Peyer's patch (tissue), 4 donors: ENCODE measurements at regions not wholly inside any gene's neighbourhood (a gene's known extent, or its start where the extent isn't known, plus 50 kb on each side); places are given as distances from the start of the nearest gene placed in this dataset.

Experiments used
- CTCF ChIP-seq, 6 experiments: fragments of 450-650 bp in 4 of 6; fragments of 200-600 bp in 2 of 6; sonication (generic) in 1 of 6; IDR thresholded peaks; one replicate each; pipeline ENCODE4 v1.5.1; 2017 to 2019; ENCODE audit warnings: antibody characterized with exemption in 6 of 6, mild to moderate bottlenecking in 3 of 6, moderate library complexity in 1 of 6
- POLR2A ChIP-seq, 2 donors: fragments of 450-650 bp; IDR thresholded peaks; one replicate each; pipeline ENCODE4 v1.5.1; 2017; ENCODE audit warnings: antibody characterized with exemption in 2 of 2, mild to moderate bottlenecking in 2 of 2, moderate library complexity in 2 of 2

- TF ChIP-seq CTCF (IDR thresholded peaks at IDR 0.05) (no peak), POLR2A (IDR thresholded peaks at IDR 0.05) (no peak)
These were observed 56.4 kb upstream of the PRSS58 start for GRCh38 chr7:142314281-142314680.
